C4-2B (cell line): ENCODE measurements at regions not wholly inside any gene's neighbourhood (a gene's known extent, or its start where the extent isn't known, plus 50 kb on each side); places are given as distances from the start of the nearest gene placed in this dataset.

Source experiments
- H3K27ac ChIP-seq: fragments of 450-650 bp; 2 replicates; pipeline ENCODE4 v1.5.1; 2017
- ZFX ChIP-seq: fragments of 450-650 bp; IDR thresholded peaks from 2 replicates; pipeline ENCODE4 v1.6.1; 2017
- TF ChIP-seq, protein P1 (sequence below): fragments of 450-650 bp; conservative IDR thresholded peaks from 2 replicates; pipeline ENCODE4 v1.5.1; 2017; ENCODE audit warnings: mild to moderate bottlenecking

- H3K27ac ChIP-seq = no peak overlapping the region
- TF ChIP-seq, protein P1, sequence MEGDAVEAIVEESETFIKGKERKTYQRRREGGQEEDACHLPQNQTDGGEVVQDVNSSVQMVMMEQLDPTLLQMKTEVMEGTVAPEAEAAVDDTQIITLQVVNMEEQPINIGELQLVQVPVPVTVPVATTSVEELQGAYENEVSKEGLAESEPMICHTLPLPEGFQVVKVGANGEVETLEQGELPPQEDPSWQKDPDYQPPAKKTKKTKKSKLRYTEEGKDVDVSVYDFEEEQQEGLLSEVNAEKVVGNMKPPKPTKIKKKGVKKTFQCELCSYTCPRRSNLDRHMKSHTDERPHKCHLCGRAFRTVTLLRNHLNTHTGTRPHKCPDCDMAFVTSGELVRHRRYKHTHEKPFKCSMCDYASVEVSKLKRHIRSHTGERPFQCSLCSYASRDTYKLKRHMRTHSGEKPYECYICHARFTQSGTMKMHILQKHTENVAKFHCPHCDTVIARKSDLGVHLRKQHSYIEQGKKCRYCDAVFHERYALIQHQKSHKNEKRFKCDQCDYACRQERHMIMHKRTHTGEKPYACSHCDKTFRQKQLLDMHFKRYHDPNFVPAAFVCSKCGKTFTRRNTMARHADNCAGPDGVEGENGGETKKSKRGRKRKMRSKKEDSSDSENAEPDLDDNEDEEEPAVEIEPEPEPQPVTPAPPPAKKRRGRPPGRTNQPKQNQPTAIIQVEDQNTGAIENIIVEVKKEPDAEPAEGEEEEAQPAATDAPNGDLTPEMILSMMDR = no peak
- TF ChIP-seq ZFX = no peak
Observed at GRCh38 chr15:39465843-39466749, 114.8 kb upstream of the THBS1 start.

DNA sequence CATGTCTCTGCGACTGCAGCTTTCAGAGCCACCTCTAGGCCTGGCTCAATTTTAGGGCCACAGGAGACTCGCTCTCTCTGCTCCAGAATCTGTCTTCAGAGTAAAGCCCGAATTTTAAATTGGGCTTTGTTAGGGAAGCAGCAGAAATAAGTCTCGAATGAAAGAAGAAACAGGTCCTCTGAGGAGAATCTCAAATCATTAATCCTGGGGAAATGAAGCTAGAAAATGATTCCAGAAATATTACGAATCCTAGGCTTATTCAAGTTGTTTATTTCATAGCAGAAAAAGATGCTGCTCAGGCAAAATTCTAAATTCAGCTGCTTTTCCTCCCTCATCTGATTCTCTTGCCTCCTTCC lies 114.2 kb upstream of the THBS1 start:
- no peak overlapping the region for H3K27ac ChIP-seq

DNA sequence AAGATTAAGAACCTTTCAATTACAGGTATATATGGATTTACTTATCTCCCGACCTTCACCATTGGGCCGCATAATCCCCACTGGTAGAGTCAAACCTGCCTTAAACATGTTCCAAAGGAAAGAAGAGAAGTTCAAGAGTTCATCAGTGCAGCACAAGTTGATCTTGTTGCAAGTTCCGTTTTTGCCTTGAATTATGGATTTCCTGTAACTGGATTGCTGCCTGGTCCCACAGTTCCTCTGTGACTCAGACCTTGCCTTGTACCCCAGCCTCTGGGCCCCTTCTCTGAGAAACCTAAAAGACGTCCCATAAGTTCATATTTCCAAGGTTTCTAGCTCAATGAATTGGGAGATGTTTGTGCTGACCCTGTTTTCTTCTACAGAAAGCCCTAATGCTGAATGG lies 112.5 kb upstream of the THBS1 start:
- H3K27ac ChIP-seq = no peak overlapping the region

More for the DNA sequence above, 114.2 kb upstream of the THBS1 start:
- no peak for TF ChIP-seq ZFX
- TF ChIP-seq, protein P1 = no peak

GRCh38 chr15:39468828-39469227 lies 112.1 kb upstream of the THBS1 start:
- H3K27ac ChIP-seq = no peak overlapping the region
- no peak for TF ChIP-seq ZFX
- TF ChIP-seq, protein P1 = no peak

More for the DNA sequence above, 112.5 kb upstream of the THBS1 start:
- no peak for TF ChIP-seq ZFX
- TF ChIP-seq, protein P1 = no peak

- TF ChIP-seq ZFX = no peak
- TF ChIP-seq, protein P1 = no peak
- no peak overlapping the region for H3K27ac ChIP-seq
Observed at GRCh38 chr15:39471785-39472574, 108.9 kb upstream of the THBS1 start.

DNA sequence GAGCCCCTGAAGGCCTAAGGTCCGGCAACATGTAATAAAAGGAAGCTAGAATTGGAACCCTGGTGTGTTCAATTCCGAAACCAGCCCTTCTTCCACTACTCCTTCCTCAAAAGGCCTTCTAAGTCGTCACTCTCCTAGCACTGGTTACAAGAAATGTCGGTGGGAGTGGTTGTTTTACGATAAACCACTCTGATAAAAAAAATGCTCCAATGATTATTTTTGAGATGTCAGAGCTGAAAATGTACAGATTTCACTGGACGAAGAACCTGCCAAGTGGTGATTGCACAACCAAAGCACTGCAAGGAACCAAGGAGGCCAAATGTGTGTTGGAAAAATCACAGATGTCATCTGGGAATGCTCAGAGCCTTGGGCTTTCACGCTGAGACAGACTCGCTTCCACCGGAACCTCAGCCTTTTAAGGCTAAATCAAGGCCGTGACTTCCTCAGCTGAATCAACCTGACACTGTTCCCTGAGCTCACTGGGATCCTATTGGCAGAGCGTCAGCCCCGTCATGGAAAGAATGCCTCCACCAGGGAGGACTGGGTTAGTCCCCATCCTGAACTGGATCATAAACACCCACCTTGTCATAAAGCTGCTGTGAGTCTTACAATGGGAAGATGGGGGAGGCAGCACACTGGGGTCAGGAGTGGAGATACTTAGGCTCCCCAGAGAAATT lies 108.1 kb upstream of the THBS1 start:
- no peak overlapping the region for H3K27ac ChIP-seq
- TF ChIP-seq, protein P1 = no peak
- no peak for TF ChIP-seq ZFX
